ENCODE measurements at regions not wholly inside any gene's neighbourhood (a gene's known extent, or its start where the extent isn't known, plus 50 kb on each side); places are given as distances from the start of the nearest gene placed in this dataset.

DNA sequence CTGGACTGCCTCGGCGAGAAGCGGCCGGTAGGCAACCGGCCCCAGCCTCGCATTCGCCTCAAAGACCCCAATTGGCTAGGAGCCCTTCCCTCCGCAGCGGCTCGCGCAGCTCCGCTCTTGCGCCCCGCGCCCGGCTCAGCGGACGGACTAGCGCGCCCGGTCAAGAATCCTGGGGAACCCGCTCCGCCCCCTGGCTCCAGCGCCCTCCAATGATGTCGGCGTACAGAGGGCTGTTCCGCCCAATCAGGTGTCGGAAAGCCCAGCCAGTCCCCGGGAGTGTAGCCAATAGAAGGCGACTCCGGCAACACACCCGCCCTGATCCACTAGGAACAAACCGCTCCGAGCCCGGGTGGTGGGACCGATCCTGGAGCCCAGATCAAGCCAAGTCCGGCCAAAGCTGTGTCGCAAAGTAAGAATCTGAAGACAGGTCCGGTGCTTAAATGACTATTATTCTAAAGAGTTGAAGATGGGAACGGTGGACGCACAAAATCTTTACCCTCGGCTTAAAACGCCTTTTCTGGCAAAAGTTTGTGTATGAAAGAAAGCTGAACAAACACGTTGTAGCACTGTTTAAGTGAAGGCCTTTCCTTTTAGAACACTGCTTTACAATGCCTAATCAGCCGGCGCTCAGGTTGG, 132.2 kb downstream of the OGFRL1 start:
- no peak for DNase-seq (ENCODE audit: low read depth in 2 of 2)

DNA sequence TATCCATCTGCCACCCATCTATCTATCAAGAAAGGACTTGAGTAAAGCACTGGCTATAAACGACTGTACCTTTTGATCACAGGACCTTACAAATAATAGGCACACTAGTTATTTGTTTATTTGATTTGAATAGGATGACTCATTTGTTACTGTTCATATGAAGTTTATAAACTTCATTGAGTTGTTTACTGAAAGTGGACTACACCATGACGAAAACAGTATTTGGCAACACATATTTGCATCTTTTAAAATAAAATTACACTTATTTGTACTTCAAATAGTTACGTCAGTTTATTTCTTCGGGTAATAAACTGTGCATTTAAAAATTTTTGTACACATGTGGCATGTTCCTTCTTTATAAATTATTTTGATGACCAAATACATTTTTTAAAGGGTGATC, 133.0 kb downstream of the OGFRL1 start:
- DNase-seq (ENCODE audit: low read depth in 2 of 2): no peak

DNA sequence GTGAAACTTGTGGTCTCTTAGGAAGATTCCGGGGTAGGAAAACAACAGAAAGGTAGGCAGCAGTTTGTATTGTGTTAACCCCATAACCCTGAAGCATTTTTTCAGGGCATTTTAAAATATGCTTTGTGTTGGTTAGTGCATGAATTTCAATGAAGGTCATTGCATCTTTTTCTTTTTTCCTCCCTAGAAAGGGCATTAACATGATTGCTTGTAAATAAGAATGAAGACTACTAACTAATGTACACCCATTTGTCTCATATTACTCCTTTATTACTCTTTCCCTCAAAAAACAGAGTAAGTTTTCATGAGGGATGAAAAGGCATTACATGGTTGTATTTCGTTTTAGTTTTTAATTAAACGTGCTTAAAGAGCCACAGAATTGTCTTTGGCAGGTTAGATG, 141.4 kb downstream of the OGFRL1 start:
- DNase-seq (ENCODE audit: low read depth in 2 of 2): no peak

DNA sequence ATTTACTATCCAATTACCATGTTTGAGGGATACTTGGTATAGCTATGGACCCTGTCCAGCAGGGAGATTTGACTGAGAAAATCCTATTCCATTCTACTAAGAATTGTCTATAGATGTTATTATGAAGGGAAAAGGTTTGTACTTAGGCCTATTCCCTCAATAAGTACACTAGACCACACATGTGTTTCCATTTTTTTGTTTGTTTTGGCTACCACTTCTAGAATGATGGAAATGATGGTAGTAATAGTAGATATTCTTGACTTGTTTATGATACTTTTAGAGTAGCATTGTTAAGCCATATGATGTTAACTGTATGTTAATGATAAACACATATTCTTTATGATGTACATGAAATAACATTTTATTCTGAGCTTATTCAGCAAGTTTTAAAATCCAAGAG, 144.8 kb downstream of the OGFRL1 start:
- no peak for DNase-seq (ENCODE audit: low read depth in 2 of 2)

DNA sequence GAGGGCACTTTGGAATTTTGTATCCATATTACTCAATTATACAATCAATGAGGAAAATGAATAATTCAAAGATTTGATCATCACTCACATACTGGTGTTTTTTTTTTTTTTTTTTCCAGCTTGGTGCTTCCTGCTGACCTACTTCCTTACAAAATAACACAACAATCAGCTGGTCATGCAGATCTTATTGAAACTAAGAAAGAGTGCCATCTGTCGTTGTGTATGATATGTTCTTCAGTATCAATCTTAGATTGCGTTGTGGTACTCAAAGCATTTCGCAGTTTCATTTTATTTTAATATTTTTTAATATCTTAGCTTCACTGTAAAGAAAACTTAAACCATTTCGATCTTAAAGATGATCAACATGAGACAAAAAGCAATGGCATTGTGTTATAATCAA, 155.6 kb downstream of the OGFRL1 start:
- no peak for DNase-seq (ENCODE audit: low read depth in 2 of 2)

DNA sequence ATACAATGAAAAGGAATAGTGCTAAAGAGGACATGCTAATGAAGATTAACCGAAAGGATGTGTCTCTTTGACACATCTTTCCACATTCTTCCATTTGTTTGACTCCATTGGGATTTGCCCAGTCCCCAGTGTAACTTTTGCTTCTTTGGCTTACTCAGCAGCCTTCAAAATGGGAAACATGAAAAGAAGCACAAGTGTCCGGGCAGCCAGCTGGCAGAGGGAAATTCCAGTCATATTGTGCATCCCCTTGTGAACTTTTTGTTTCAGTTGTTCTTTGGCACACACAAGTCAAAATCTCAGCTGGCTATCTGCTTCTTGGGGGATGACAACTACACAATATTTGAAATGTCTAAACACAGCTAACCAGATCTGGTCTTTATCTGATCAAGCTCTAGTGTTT, 157.4 kb downstream of the OGFRL1 start:
- DNase-seq (ENCODE audit: low read depth in 2 of 2): no peak

DNA sequence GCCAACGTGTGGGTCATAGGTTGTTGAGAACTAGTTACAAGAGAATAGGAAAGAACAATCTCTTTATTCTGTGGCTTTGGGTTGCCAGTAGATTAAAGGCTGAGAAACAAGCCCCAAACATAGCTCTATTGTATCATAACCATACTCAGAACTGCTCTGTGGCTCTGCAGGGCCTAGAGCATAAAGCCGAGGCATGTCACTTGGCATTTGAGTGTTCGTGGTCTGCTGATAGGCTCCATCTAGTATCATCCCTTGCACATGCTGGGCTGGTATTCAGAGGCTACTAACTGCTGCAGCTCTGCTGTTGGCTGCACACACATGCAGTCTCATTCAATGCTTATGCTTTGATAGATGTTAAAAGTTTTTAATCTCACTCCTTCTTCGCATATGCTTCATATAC, 157.9 kb downstream of the OGFRL1 start:
- no peak for DNase-seq (ENCODE audit: low read depth in 2 of 2)

DNA sequence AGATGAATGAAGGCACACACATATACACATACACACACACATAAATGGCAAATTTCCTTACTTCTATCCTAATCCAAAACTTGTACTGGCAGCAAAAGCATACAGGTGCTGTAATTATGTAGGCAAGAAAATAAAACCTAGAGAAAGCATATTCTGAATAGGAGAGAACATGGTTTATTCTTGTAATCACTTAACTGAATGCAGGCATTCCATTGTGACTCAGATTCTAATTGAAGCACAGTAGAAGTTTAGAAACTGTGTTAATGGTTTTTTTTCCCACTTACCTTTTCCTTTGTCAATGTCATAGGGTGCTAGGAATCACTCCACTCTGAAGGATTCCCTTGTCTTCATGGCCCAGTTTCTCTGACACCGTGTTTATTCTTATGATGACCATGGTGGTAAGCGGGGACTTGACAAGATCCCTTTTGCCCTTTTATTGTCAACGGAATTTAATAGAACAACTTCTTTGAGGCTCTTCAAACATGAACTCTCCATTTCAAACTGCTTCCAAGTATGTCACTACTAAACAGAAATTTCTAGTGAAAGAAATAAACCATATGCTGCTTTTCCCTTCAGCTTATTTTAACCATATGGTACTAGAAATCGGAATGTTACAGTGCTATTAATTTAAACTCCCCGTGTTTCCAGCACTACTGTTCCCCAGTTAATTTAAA, 164.2 kb downstream of the OGFRL1 start:
- no peak for DNase-seq (ENCODE audit: low read depth in 2 of 2)

DNA sequence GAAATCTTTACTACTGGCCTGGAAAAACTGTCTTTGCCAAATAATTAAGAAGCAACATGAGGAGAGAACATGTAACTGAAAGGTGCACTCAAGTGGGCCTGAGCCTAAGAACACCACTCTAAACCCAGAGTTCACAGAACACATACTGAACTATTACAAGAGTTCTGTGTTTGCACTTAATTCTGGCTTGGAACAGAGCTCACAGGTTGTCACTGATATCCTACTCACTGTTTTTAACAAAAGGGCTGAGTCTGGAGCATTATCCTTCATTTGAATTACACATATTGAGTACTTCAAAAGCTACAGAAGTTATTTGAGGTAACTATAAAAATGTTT, 164.7 kb downstream of the OGFRL1 start:
- DNase-seq (ENCODE audit: low read depth in 2 of 2): no peak

DNA sequence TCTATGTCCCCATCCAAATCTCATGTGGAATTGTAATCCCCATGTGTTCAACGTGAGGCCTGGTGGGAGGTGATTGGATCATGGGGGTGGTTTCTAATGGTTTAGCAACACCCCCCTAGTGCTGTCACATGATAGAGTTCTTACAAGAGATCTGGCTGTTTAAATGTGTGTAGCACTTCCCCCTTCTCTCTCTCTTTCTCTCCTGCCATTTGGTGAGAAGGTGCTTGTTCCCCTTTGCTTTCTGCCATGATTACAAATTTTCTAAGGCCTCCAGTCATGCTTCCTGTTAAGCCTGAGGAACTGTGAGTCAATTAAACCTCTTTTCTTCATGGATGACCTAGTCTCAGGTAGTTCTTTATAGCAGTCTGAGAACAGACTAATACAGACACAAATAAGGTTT, 165.4 kb downstream of the OGFRL1 start:
- no peak for DNase-seq (ENCODE audit: low read depth in 2 of 2)

DNA sequence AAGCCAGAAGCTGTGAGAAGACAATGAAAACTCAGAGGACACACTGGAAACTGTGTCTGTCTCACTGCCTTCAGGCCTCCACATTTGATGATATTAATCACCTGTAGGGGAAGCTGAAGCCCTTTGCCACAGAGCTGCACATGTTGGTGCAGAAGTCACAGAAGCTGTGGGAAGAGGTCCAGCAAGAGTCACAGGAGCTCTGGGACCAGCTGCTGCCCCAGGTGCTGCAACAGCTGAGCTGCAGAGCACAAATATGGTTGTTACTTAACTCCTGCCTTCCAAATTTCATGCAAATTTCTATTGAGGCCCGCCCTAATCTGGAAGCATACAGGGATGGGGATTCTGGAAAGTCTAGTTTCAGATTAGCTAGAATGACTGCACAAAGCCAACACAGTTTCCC, 169.3 kb downstream of the OGFRL1 start:
- DNase-seq (ENCODE audit: low read depth in 2 of 2): no peak

DNA sequence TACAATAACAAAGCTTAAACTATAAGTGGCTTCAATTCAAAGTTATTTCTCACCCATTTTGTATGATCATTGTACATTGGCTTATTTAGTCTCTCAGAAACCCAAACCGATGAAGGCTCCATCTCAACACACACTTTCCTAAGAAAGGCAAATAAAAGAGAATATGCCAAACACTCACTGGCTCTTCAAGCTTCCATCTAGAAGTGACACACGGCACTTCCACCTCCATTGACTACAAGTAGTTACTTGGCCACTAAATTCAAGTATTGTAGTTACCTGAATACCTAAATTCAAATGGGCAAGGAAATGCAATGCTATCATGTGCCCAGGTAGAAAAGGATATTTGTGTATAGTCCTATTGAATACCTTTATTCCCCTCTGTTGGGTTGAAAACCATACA, 170.6 kb downstream of the OGFRL1 start:
- DNase-seq (ENCODE audit: low read depth in 2 of 2): no peak

DNA sequence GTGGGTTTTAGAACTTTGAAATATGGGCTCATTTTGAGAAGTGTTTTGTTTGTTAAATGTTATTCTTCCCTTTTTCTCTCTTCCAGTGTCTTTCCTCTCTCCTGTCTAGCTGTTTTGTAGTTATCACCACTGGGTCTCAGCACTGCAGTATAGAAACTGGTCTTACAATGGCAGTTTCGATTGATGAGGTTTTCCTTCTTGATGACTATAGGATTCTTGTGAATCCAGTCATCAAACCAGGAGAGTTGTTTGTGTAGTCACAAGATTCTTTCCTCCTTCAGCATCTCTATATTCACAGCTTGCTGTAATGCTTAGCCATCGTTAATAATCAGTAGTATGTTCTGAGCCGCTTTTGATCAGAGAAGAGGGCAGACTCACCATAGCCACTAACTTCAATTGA, 172.3 kb downstream of the OGFRL1 start:
- no peak for DNase-seq (ENCODE audit: low read depth in 2 of 2)

DNA sequence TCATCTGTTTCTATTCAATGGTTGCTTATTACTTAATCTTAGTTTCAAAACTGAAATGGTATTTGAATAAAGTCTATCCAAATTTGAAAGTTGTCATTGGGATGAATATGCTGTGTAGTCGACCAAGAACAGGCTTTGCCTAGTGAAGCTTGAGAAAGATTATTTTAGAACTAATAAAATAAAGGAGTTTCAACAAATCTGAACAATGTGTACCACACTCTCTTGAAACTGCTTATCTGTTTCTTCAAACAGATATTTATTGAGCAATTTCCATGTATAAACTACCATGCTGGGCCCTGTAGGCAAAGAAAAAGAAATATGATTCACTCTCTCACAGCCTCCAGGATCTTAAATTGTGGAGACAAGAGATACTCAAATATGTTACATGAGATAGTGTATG, 174.4 kb downstream of the OGFRL1 start:
- no peak for DNase-seq (ENCODE audit: low read depth in 2 of 2)

DNA sequence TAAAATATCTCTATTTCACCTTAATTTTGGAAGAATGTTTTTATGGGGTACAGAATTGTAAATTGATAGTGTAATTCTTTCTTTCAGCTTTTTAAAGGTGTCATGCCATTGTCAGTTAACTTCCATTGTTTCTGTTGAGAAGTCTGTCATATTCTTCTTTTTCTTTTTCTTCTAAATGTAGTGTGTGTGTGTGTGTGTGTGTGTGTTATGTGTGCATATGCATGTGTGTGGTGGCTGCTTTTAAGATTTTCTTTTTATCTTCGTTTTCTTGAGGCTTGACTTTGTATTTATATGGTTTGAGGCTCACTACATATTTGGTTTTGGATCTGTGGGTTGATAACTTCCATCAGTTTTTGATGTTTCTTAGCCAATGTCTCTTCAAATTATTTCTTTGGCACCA, 176.5 kb downstream of the OGFRL1 start:
- DNase-seq (ENCODE audit: low read depth in 2 of 2): no peak

DNA sequence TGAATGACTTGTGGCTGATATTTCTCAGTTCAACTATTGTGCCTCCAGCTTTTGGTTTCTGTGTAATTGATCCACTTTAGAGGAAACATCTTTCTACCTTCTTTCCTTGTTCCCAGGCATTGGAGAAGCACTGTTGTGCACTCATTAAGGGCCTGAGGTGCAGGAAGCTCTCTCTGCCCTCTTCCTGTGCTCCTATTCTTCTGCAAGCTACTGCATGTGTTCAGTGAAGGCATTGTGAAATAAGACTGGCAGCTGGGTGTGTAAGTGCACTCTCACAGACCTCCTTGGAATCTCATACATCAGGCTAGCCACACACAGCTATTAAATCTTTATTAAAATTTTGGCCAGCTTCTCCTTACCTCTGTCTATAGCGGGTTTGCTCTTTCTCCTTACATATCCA, 177.8 kb downstream of the OGFRL1 start:
- DNase-seq (ENCODE audit: low read depth in 2 of 2): no peak

DNA sequence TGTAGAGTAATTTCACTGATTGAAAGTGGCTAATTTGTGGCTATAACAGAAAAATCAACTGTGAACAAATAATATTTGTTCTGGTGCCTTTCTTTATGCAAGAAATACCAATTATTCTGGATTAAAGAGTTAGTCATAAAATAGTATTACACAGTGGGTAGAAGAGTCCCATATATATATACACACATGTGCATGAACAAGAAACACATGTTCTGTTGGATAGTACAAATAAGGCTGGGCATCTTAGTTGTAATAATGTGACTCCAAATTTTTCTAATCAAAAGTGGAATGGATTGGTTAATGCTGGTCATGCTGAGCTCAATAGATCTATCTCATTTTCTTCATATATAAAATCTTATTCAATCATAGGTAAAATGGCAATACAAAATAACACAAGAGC, 179.4 kb downstream of the OGFRL1 start:
- no peak for DNase-seq (ENCODE audit: low read depth in 2 of 2)

DNA sequence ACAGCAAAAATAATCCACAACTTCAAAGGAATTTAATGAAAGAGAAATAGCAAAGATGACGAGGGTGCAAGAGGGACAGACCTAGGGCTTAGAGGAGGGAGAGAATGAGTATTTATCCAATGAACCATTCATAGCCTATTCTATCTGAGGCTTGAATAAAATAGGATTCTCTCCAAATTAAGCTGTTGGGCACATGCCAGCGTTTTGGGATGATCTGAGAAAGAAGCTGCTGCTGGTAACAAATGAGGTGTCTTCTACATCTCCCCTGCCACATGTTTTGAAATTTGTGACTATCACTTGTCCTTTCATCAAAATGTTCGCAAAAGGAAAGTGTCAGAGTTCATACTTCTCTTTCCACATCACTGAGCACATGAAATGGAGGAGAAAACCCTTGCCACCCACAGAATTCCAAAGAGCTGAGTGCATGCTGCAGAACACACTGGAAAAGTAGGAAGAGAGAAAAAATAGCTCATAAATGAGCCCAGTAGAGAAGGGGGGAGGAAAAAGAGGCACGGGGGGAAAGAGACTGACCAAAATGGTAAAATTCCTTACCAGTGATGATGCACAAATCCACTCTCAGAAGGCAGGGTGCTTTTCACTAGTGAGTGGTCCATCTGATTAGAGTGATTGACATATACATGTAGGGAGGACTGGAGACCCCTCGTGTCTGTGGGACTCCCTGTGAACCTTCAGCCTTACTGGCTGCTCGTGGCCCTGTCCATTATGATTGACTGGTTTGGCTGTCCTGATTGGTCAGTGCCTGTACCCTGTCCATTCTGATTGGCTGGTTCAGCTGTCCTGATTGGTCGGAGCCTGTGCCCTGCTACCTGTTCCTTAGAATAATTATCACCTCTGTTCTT, 180.5 kb downstream of the OGFRL1 start:
- no peak for DNase-seq (ENCODE audit: low read depth in 2 of 2)

DNA sequence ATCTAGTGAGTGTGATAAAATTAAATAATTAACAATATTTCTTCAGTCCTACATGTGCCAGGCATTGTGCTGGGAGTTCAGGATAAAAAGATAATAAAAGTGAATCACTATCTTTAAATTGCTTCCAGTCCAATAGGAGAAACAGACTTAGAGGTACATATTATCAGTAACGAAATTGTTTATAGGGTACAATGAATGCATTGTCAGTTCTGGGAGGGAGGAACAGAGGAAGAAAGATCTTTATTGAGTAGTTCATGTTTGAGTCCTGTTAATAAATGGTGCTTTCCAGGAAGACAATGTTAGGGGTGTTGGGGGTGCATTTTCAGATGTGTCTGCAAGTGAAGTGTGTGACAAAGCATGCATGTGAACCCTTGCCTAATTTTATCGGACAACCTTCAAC, 183.1 kb downstream of the OGFRL1 start:
- no peak for DNase-seq (ENCODE audit: low read depth in 2 of 2)

DNA sequence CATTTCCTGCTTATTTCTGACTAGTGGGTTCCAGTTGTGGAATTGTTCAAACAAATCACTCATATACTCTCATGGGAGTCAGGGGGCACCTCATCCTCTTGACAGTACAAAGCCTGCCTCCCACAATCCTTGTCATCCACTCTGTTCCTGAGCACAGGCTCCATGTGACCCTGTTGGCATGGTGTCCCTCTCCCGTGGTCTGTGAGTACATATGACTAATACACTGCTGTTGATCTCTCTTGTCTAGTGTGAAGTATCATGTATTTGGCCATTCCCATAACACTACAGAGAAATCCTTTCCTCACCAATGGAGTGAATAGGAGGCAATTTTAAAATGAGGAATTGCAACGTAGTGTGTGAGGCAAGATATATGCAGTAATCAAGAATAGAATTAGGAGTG, 185.3 kb downstream of the OGFRL1 start:
- DNase-seq (ENCODE audit: low read depth in 2 of 2): no peak

DNA sequence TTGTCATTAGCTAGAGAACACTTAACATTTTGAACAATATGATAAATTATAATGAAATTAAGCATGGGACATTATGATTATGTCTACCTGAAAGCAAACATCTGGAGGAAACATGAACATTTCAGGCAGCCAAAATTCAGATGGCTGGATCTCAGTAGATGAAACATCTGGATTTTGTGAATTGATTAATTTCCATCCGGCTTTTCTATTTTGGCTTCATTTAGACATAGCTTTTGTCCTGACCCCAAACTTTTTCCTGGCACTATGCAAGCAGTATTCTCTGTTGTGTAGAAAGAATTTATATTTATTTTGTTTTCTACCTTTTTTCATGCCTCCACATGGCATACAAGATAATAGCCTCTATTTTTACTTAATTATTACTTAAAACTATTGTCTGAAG, 186.3 kb downstream of the OGFRL1 start:
- no peak for DNase-seq (ENCODE audit: low read depth in 2 of 2)

DNA sequence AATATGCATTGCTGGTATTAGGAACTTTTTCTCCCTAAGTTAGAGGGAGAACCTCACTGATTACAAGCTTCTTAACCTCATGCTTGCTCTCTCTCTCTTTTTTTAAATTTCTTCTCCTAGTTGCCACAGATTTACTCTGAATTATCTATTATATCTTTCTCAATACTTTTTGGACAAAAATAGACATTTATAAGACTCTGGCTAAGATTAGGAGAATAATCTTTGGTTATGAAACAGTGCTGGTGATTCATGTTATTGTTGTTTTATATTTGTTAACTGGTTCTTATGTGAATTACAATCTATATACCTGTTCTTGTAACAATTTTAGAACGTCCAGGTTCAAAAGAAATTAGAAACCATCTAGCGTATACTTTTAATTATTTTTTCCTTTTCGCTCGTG, 187.8 kb downstream of the OGFRL1 start:
- no peak for DNase-seq (ENCODE audit: low read depth in 2 of 2)

DNA sequence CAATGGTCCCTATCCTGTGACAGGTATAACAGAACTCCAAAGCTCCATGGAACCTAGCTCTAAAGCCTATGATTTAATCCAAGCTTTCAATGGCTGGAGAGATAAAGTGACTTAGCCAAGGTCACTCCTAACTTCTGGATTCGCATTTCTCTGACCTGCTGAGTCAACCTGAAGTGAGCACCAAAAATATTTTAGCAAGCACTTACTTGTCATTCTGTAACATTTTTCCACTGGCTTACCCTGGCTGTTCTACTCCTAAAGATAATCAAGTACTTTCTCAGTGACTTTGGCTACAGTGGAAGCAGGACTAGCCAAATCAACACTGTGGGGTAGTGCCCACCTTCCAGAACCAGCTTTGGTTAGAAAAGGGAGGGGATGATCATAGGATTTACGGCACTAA, 188.3 kb downstream of the OGFRL1 start:
- DNase-seq (ENCODE audit: low read depth in 2 of 2): no peak

All from activated CD4-positive, alpha-beta T cell treated with anti-CD3 and anti-CD28 coated beads for 24 hours (primary cell).